Neural cell (in vitro differentiated cells): ENCODE measurements at regions not wholly inside any gene's neighbourhood (a gene's known extent, or its start where the extent isn't known, plus 50 kb on each side); places are given as distances from the start of the nearest gene placed in this dataset.

Source experiments
- H2AFZ ChIP-seq: fragments of 200-600, 300-800 bp; sonication (generic), shearing (Covaris generic); 2 replicates; pipeline ENCODE4 v1.6.0; 2014; ENCODE audit warnings: low read depth, mild to moderate bottlenecking, antibody characterized with exemption, low read length, moderate library complexity
- H3F3A ChIP-seq: fragments of 200-600 bp; shearing (Covaris generic); 2 replicates; pipeline ENCODE4 v1.6.1; 2016; ENCODE audit warnings: mild to moderate bottlenecking, moderate library complexity, mixed read lengths, antibody characterized with exemption, low read length; ENCODE audit not compliant: insufficient read depth, poor library complexity, severe bottlenecking
- H3K27ac ChIP-seq: fragments of 200-600, 300-800 bp; sonication (generic), shearing (Covaris generic); 2 replicates; pipeline ENCODE4 v1.5.1; 2014; ENCODE audit warnings: mild to moderate bottlenecking, low read length, moderate library complexity
- H3K27me3 ChIP-seq: fragments of 300-800, 200-600 bp; sonication (generic), shearing (Covaris generic); 2 replicates; pipeline ENCODE4 v1.6.0; 2014; ENCODE audit warnings: mild to moderate bottlenecking, low read depth, low read length, moderate library complexity; ENCODE audit not compliant: insufficient read depth
- H3K36me3 ChIP-seq: fragments of 300-800, 200-600 bp; sonication (generic), shearing (Covaris generic); 2 replicates; pipeline ENCODE4 v1.5.1; 2014; ENCODE audit warnings: mild to moderate bottlenecking, antibody characterized with exemption, low read length, moderate library complexity; ENCODE audit not compliant: insufficient read depth
- H3K4me2 ChIP-seq: fragments of 300-800, 200-600 bp; sonication (generic), shearing (Covaris generic); 2 replicates; pipeline ENCODE4 v1.6.0; 2014; ENCODE audit warnings: mild to moderate bottlenecking, low read length
- H3K4me3 ChIP-seq: fragments of 300-800, 200-600 bp; sonication (generic), shearing (Covaris generic); 2 replicates; pipeline ENCODE4 v1.5.1; 2014; ENCODE audit warnings: mild to moderate bottlenecking, low read length, moderate library complexity
- H3K79me2 ChIP-seq: fragments of 200-600 bp; shearing (Covaris generic); replicated peaks from 2 replicates; pipeline ENCODE4 v1.6.0; 2014; ENCODE audit warnings: mild to moderate bottlenecking, low read length, moderate library complexity; ENCODE audit not compliant: insufficient read depth
- H3K9ac ChIP-seq: fragments of 300-800, 200-600 bp; sonication (generic), shearing (Covaris generic); 2 replicates; pipeline ENCODE4 v1.6.1; 2016; ENCODE audit warnings: mild to moderate bottlenecking, low read length, mixed read lengths
- H3K9me2 ChIP-seq: fragments of 200-600 bp; shearing (Covaris generic); 2 replicates; pipeline ENCODE4 v1.6.1; 2016; ENCODE audit warnings: mild to moderate bottlenecking, low read length, mixed read lengths; ENCODE audit not compliant: insufficient read depth
- H3K9me3 ChIP-seq: fragments of 200-600, 300-800 bp; sonication (generic), shearing (Covaris generic); 2 replicates; pipeline ENCODE4 v1.6.1; 2016; ENCODE audit warnings: mild to moderate bottlenecking, mixed run types, low read length, moderate library complexity, mixed read lengths
- H4K20me1 ChIP-seq: fragments of 200-600 bp; shearing (Covaris generic); 2 replicates; pipeline ENCODE4 v1.6.1; 2016; ENCODE audit warnings: mild to moderate bottlenecking, mixed run types; ENCODE audit not compliant: insufficient read depth
- EP300 ChIP-seq: fragments of 450-650 bp; conservative IDR thresholded peaks from 2 replicates; pipeline ENCODE4 v1.6.1; 2014; ENCODE audit warnings: antibody characterized with exemption, mild to moderate bottlenecking, moderate library complexity; ENCODE audit not compliant: poor library complexity, severe bottlenecking
- EZH2 ChIP-seq: fragments of 200-600, 300-800 bp; shearing (Covaris generic), sonication (generic); IDR thresholded peaks from 2 replicates; pipeline ENCODE4 v1.6.1; 2014; ENCODE audit warnings: antibody characterized with exemption, low read length, borderline replicate concordance, mild to moderate bottlenecking; ENCODE audit not compliant: insufficient read depth, poor library complexity, severe bottlenecking
- MXI1 ChIP-seq: fragments of 450-650 bp; conservative IDR thresholded peaks from 2 replicates; pipeline ENCODE4 v1.6.1; 2014; ENCODE audit warnings: antibody characterized with exemption, mild to moderate bottlenecking; ENCODE audit not compliant: poor library complexity, severe bottlenecking
- POLR2AphosphoS5 ChIP-seq: IDR thresholded peaks from 2 replicates; pipeline ENCODE4 v1.6.1; 2012
- RAD21 ChIP-seq: fragments of 450-650 bp; conservative IDR thresholded peaks from 2 replicates; pipeline ENCODE4 v1.6.1; 2014; ENCODE audit warnings: antibody characterized with exemption, mild to moderate bottlenecking, moderate library complexity
- SMC3 ChIP-seq: fragments of 450-650 bp; conservative IDR thresholded peaks from 2 replicates; pipeline ENCODE4 v1.6.1; 2014; ENCODE audit warnings: antibody characterized with exemption, mild to moderate bottlenecking, moderate library complexity; ENCODE audit not compliant: poor library complexity
- TAF1 ChIP-seq: IDR thresholded peaks from 2 replicates; pipeline ENCODE4 v1.6.1; 2012; ENCODE audit warnings: low read depth
- TF ChIP-seq, protein P1 (sequence below): fragments of 450-650 bp; IDR thresholded peaks from 2 replicates; pipeline ENCODE4 v1.5.1; 2014; ENCODE audit warnings: antibody characterized with exemption, mild to moderate bottlenecking, moderate library complexity; ENCODE audit not compliant: poor library complexity, severe bottlenecking
- TF ChIP-seq, protein P2 (sequence below): IDR thresholded peaks from 2 replicates; pipeline ENCODE4 v1.6.1; 2012; ENCODE audit warnings: borderline replicate concordance

DNA sequence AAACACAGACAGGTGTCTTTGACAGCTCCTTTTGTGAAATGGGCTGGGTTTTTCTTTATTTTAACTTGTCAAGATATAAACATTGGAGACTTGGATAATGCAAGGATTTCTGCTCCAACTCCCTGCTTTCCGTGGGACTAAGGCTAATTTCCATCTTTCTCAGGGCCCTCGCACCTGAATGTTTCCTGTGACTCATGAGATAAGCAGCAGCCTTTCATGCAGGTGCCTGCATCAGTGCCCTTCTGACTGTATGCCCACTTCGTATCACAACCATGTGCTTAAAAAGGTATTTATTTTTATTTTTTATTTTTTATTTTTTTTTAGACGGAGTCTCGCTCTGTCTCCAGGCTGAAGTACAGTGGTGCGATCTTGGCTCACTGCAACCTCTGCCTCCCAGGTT, 736.1 kb downstream of the DOK5 start:
- Histone ChIP-seq H3K4me2 (no peak overlapping the region), H3K9me3 (no peaks in the 10 kb centered on the region), H3F3A (no peaks in the 10 kb centered on the region), H3K4me3 (no peak overlapping the region), H2AFZ (no peak overlapping the region), H3K9me2 (no peaks in the 10 kb centered on the region), H3K9ac (no peak overlapping the region), H3K36me3 (no peaks in the 10 kb centered on the region), H4K20me1 (no peaks in the 10 kb centered on the region), H3K27me3 (no peaks in the 10 kb centered on the region), H3K27ac (no peak overlapping the region), H3K79me2 (no peaks in the 10 kb centered on the region)
- TF ChIP-seq, protein P1, sequence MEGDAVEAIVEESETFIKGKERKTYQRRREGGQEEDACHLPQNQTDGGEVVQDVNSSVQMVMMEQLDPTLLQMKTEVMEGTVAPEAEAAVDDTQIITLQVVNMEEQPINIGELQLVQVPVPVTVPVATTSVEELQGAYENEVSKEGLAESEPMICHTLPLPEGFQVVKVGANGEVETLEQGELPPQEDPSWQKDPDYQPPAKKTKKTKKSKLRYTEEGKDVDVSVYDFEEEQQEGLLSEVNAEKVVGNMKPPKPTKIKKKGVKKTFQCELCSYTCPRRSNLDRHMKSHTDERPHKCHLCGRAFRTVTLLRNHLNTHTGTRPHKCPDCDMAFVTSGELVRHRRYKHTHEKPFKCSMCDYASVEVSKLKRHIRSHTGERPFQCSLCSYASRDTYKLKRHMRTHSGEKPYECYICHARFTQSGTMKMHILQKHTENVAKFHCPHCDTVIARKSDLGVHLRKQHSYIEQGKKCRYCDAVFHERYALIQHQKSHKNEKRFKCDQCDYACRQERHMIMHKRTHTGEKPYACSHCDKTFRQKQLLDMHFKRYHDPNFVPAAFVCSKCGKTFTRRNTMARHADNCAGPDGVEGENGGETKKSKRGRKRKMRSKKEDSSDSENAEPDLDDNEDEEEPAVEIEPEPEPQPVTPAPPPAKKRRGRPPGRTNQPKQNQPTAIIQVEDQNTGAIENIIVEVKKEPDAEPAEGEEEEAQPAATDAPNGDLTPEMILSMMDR: no peak

DNA sequence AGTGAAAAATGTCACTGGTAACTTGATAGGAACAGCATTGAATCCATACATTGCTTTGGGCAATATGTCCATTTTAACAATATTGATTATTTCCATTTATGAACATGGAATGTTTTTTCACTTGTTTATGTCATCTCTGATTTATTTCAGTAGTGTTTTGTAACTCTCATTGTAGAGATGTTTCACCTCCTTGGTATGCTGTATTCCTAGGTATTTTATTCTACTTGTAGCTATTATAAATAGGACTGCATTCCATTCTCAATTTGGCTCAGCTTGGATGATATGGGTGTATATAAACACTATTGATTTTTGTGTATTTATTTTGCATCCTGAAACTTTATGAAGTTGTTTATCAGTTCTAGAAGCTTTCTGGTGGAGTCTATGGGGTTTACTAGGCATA, 730.3 kb downstream of the DOK5 start:
- Histone ChIP-seq H4K20me1 (no peaks in the 10 kb centered on the region), H3K36me3 (no peaks in the 10 kb centered on the region), H2AFZ (no peak overlapping the region), H3K27ac (no peak overlapping the region), H3K27me3 (no peaks in the 10 kb centered on the region), H3K4me3 (no peak overlapping the region), H3K9ac (no peak overlapping the region), H3K9me2 (no peaks in the 10 kb centered on the region), H3K9me3 (no peaks in the 10 kb centered on the region), H3F3A (no peaks in the 10 kb centered on the region), H3K4me2 (no peak overlapping the region), H3K79me2 (no peaks in the 10 kb centered on the region)
- TF ChIP-seq TAF1: no peak
- TF ChIP-seq, protein P2, sequence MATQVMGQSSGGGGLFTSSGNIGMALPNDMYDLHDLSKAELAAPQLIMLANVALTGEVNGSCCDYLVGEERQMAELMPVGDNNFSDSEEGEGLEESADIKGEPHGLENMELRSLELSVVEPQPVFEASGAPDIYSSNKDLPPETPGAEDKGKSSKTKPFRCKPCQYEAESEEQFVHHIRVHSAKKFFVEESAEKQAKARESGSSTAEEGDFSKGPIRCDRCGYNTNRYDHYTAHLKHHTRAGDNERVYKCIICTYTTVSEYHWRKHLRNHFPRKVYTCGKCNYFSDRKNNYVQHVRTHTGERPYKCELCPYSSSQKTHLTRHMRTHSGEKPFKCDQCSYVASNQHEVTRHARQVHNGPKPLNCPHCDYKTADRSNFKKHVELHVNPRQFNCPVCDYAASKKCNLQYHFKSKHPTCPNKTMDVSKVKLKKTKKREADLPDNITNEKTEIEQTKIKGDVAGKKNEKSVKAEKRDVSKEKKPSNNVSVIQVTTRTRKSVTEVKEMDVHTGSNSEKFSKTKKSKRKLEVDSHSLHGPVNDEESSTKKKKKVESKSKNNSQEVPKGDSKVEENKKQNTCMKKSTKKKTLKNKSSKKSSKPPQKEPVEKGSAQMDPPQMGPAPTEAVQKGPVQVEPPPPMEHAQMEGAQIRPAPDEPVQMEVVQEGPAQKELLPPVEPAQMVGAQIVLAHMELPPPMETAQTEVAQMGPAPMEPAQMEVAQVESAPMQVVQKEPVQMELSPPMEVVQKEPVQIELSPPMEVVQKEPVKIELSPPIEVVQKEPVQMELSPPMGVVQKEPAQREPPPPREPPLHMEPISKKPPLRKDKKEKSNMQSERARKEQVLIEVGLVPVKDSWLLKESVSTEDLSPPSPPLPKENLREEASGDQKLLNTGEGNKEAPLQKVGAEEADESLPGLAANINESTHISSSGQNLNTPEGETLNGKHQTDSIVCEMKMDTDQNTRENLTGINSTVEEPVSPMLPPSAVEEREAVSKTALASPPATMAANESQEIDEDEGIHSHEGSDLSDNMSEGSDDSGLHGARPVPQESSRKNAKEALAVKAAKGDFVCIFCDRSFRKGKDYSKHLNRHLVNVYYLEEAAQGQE: no peak
- TF ChIP-seq EZH2: no peak
- TF ChIP-seq EP300: no peak
- TF ChIP-seq POLR2AphosphoS5: no peak
- TF ChIP-seq SMC3: no peak
- TF ChIP-seq RAD21: no peak
- TF ChIP-seq MXI1: no peak
- TF ChIP-seq, protein P1: no peak
